Esophagus squamous epithelium (tissue), 5 donors: ENCODE measurements at regions not wholly inside any gene's neighbourhood (a gene's known extent, or its start where the extent isn't known, plus 50 kb on each side); places are given as distances from the start of the nearest gene placed in this dataset.
"Not testable (repeated sequence)": the region's sequence is repeated elsewhere in the genome, so short reads cannot be mapped to it uniquely, and the experiment has no call there.

Experiments
- DNase-seq: peaks from one replicate; lab custom pipeline; 2025; lab: John Stamatoyannopoulos, UW
- H3K27ac ChIP-seq, 4 donors: fragments of 200-600 bp; sonication (generic); one replicate each; pipeline ENCODE4 v1.5.1; 2016 to 2019; ENCODE audit warnings: mild to moderate bottlenecking in 1 of 4
- H3K27me3 ChIP-seq, 4 donors: fragments of 200-600 bp; sonication (generic); 1 replicate in 3 of 4; 2 replicates in 1 of 4; pipeline versions ENCODE4 v1.5.1 to v1.6.0; 2017 to 2021; ENCODE audit warnings: antibody characterized with exemption in 1 of 4
- H3K36me3 ChIP-seq, 3 donors: fragments of 200-600 bp; sonication (generic); one replicate each; pipeline ENCODE4 v1.5.1; 2016 to 2019
- H3K4me1 ChIP-seq, 3 donors: fragments of 200-600 bp; sonication (generic); one replicate each; pipeline ENCODE4 v1.5.1; 2017 to 2019
- H3K4me3 ChIP-seq, 4 donors: fragments of 200-600 bp; sonication (generic); 1 replicate in 3 of 4; 2 replicates in 1 of 4; pipeline ENCODE4 v1.5.1; 2016 to 2019; ENCODE audit warnings: mild to moderate bottlenecking in 2 of 4, moderate library complexity in 1 of 4
- H3K9me3 ChIP-seq, 3 donors: fragments of 200-600 bp; sonication (generic); one replicate each; pipeline ENCODE4 v1.5.1; 2016 to 2019
- POLR2A ChIP-seq, 4 donors: fragments of 450-650 bp; IDR thresholded peaks; one replicate each; pipeline ENCODE4 v1.6.1; 2017; ENCODE audit warnings: antibody characterized with exemption in 4 of 4, mild to moderate bottlenecking in 4 of 4, moderate library complexity in 3 of 4
- WGBS, 2 donors: methylation state at CpG; one replicate each; pipeline ENCODE4 v1.1.5; 2018; 5-methylcytosine and 5-hydroxymethylcytosine counted together
- intact Hi-C: fragments of 100-400 bp; cut with DNase I; formaldehyde crosslinking; loops from one replicate; pipeline ENCODE4 v1.15.0; 2022
- TF ChIP-seq, protein P1 (sequence below), 6 experiments: fragments of 450-650 bp in 4 of 6; fragments of 200-600 bp in 2 of 6; sonication (generic) in 2 of 6; IDR thresholded peaks; one replicate each; pipeline ENCODE4 v1.5.1; 2016 to 2019; ENCODE audit warnings: antibody characterized with exemption in 6 of 6, mild to moderate bottlenecking in 4 of 6, moderate library complexity in 4 of 6
- donor health status: DM: yes; HTN: yes; CAD: no.

DNA sequence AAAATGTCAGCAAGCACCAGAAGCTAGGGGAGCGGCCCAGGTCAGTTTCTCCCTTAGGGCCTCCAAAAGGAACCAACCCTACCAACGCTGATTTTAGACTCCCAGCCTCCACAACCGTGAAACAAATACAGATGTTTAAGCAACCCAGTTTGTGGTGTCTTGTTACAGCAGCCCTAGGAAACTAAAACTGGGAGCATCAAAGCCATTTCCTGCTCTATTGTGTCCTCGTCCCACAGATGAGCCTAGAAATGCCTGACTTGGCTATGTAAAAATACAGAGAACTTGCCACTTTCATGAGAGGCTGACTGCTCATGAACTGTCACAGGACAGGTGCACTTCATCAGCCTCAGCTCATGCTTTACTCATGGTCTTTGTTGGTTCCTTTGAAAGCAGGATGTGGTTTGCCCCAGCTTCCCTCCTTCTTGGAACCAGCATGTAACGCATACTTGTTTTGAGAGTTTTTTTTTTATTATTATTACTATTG is 97.6 kb upstream of the SLC39A10 start:
- Histone ChIP-seq H3K27ac (peak overlapping the region; percentile 30 to 75 (median 50)), H3K4me1 (peaks cover 0 to 9% (median 0%) of the 10 kb centered on the region in 3 donors), H3K27me3 (no peaks in the 10 kb centered on the region), H3K4me3 (no peak overlapping the region), H3K9me3 (no peaks in the 10 kb centered on the region), H3K36me3 (no peaks in the 10 kb centered on the region)
- no peak for DNase-seq
- 46 to 66% methylated on average over 5 of the region's 5 CpGs for WGBS, 2 donors
- intact Hi-C loops, result no loop called here
- TF ChIP-seq, protein P1, sequence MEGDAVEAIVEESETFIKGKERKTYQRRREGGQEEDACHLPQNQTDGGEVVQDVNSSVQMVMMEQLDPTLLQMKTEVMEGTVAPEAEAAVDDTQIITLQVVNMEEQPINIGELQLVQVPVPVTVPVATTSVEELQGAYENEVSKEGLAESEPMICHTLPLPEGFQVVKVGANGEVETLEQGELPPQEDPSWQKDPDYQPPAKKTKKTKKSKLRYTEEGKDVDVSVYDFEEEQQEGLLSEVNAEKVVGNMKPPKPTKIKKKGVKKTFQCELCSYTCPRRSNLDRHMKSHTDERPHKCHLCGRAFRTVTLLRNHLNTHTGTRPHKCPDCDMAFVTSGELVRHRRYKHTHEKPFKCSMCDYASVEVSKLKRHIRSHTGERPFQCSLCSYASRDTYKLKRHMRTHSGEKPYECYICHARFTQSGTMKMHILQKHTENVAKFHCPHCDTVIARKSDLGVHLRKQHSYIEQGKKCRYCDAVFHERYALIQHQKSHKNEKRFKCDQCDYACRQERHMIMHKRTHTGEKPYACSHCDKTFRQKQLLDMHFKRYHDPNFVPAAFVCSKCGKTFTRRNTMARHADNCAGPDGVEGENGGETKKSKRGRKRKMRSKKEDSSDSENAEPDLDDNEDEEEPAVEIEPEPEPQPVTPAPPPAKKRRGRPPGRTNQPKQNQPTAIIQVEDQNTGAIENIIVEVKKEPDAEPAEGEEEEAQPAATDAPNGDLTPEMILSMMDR (IDR thresholded peaks at IDR 0.05), result no peak
- peak in 1 of 4 donors; percentile 21 for TF ChIP-seq POLR2A (IDR thresholded peaks at IDR 0.05)

DNA sequence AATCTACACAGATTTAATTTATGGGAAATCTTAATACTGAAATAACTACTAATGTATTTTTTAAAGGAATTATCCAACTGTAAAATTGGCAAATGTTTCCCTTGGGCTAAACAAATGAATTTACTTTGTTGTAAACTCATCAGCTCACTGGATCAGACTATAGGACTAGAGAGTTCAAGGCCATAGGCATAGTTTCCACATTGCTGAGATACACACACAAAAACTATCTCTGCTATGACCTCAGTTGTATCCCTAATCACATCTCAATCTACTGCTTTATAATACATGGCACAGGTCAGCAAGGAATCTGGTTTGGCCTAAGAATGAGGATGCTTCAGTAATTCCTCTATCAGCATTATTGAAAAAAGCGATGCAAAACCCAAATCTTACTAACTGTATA is 101.1 kb upstream of the SLC39A10 start:
- H3K36me3 ChIP-seq, result no peaks in the 10 kb centered on the region
- intact Hi-C loops, result no loop called here
- H3K4me3 ChIP-seq, result no peak overlapping the region
- no peak for TF ChIP-seq POLR2A (IDR thresholded peaks at IDR 0.05)
- TF ChIP-seq, protein P1 (IDR thresholded peaks at IDR 0.05), result no peak
- H3K27me3 ChIP-seq, result no peaks in the 10 kb centered on the region
- DNase-seq, result no peak
- 93 to 100% methylated on average over 1 of the region's 1 CpG for WGBS, 2 donors
- no peak overlapping the region for H3K27ac ChIP-seq
- no peaks in the 10 kb centered on the region for H3K9me3 ChIP-seq
- peaks cover 0 to 5% (median 0%) of the 10 kb centered on the region in 3 donors for H3K4me1 ChIP-seq

DNA sequence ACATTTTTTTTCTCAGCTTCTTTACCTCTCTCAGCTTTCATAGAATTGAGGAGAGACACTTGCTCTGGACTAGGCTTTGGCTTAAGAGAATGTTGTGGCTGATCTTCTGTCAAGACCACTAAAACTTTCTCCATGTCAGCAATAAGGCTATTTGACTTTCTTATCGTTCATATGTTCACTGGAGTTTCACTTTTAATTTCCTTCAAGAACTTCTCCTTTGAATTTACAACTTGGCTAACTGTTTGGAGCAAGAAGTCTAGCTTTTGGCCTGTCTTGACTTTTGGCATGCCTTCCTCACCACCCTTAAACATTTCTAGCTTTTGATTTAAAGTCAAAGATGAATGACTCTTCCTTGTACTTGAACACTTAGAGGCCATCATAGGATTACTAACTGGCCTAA is 104.4 kb upstream of the SLC39A10 start:
- no peak for DNase-seq
- intact Hi-C loops, result no loop called here
- no peak for TF ChIP-seq POLR2A (IDR thresholded peaks at IDR 0.05)
- TF ChIP-seq, protein P1 (IDR thresholded peaks at IDR 0.05), result no peak
- Histone ChIP-seq H3K4me3 (no peak overlapping the region), H3K36me3 (no peaks in the 10 kb centered on the region), H3K27ac (no peak overlapping the region), H3K4me1 (no peaks in the 10 kb centered on the region), H3K9me3 (peaks cover 0 to 7% (median 0%) of the 10 kb centered on the region in 3 donors), H3K27me3 (no peaks in the 10 kb centered on the region)
- WGBS, 2 donors, result 38 to 58% methylated on average over 1 of the region's 1 CpG

DNA sequence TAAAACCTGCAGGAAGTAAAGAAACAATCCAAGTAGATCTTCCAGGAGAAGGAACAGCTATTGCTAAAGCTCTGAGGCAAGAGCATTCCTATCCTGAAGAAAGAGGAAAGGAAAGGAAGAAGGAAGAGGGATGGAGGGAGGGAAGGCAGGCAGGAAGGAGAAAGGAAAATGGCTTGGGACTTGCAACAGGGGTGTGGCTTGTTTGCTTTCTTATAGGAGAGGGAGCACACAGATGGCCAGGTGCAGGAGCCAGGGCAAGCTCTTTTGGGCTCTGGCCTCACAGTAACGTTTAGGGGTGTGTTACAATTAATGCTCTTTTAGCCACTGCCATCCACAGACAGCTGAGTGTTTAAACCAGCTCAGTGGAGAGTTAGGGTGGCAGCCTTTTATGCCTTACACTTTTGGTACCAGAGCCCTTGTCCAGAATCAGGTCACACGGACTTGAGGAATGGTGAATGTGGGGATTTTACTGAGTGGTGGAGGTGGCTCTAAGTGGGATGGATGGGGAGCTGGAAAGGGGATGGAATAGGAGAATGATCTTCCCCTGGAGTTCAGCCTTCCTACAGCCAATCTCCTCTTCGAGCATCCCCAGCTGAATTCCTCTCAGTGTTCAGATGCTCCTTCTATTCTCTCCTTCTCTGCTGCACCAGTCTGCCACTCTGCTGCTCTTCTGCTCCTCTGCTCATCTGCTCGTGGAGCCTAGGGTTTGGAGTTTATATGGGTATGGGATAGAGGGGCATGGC is 108.7 kb upstream of the SLC39A10 start:
- H3K27ac ChIP-seq, result no peak overlapping the region
- H3K4me3 ChIP-seq, result no peak overlapping the region
- H3K9me3 ChIP-seq, result peaks cover 0 to 11% (median 0%) of the 10 kb centered on the region in 3 donors
- 64 to 76% methylated on average over 3 to 4 of the region's 4 CpGs for WGBS, 2 donors
- no peak for DNase-seq
- intact Hi-C loops, result no loop called here
- no peaks in the 10 kb centered on the region for H3K4me1 ChIP-seq
- H3K27me3 ChIP-seq, result no peaks in the 10 kb centered on the region
- TF ChIP-seq, protein P1 (IDR thresholded peaks at IDR 0.05), result no peak
- no peak for TF ChIP-seq POLR2A (IDR thresholded peaks at IDR 0.05)
- H3K36me3 ChIP-seq, result no peaks in the 10 kb centered on the region

DNA sequence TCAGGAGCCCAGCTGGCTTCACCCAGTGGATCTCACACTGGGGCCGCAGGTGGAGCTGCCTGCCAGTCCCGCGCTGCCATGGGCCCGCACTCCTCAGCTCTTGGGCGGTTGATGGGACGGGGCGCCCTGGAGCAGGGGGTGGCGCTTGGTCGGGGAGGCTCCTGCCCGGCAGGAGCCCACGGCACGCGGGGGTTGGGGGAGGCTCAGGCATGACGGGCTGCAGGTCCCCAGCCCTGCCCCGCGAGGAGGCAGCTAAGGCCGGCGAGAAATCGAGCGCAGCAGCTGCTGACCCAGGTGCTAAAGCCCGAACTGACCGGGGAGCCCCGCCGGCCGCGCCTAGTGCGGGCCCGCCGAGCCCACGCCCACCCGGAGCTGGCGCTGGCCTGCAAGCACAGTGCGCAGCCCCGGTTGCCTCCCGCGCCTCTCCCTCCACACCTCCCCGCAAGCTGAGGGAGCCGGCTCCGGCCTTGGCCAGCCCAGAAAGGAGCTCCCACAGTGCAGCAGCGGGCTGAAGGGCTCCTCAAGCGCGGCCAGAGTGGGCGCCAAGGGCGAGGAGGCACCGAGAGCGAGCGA is 109.7 kb upstream of the SLC39A10 start:
- DNase-seq, H3K36me3 ChIP-seq, intact Hi-C loops, H3K27me3 ChIP-seq, H3K4me3 ChIP-seq, H3K4me1 ChIP-seq, H3K27ac ChIP-seq: not testable (repeated sequence)
- peaks cover 0 to 11% (median 0%) of the 10 kb centered on the region in 3 donors for H3K9me3 ChIP-seq
- no CpG with 5 or more reads among the region's 47 CpGs for WGBS, 2 donors
